HEK293 (cell line): ENCODE measurements at regions not wholly inside any gene's neighbourhood (a gene's known extent, or its start where the extent isn't known, plus 50 kb on each side); places are given as distances from the start of the nearest gene placed in this dataset.

ENCODE experiments used
- CTCF ChIA-PET: fragments of 350-600 bp; formaldehyde crosslinking; extraction: SDS; loops from one replicate; lab custom pipeline; 2021; ENCODE audit warnings: antibody characterized with exemption; lab: Yijun Ruan, JAX
- POLR2A ChIA-PET: fragments of 300-600 bp; formaldehyde crosslinking; extraction: SDS; loops from one replicate; lab custom pipeline; 2020; ENCODE audit warnings: antibody characterized with exemption, inconsistent platforms; lab: Yijun Ruan, JAX
- H3K27ac ChIP-seq: fragments of 200-500 bp; sonication (Bioruptor generic); 2 replicates; pipeline ENCODE4 v1.5.1; 2014; ENCODE audit warnings: low read depth, low read length, control low read depth, inconsistent platforms; ENCODE audit errors: extremely low read depth
- H3K36me3 ChIP-seq, 2 experiments: fragments of 200-500 bp in 1 of 2; sonication (Bioruptor generic) in 1 of 2; 1 replicate in 1 of 2; 2 replicates in 1 of 2; pipeline ENCODE4 v1.5.1; 2014 to 2017; ENCODE audit warnings: inconsistent platforms in 2 of 2, low read length in 2 of 2; ENCODE audit not compliant: control insufficient read depth in 2 of 2, insufficient read depth in 1 of 2
- H3K4me1 ChIP-seq: fragments of 200-500 bp; sonication (Bioruptor generic); 2 replicates; pipeline ENCODE4 v1.5.1; 2014; ENCODE audit warnings: mild to moderate bottlenecking, low read length, inconsistent platforms; ENCODE audit not compliant: control insufficient read depth, insufficient read depth
- H3K4me3 ChIP-seq: 2 replicates; pipeline ENCODE4 v1.5.1; 2011; ENCODE audit warnings: low read depth, mild to moderate bottlenecking, control low read depth, low read length, moderate library complexity
- H3K9me3 ChIP-seq: fragments of 200-500 bp; sonication (Bioruptor generic); 2 replicates; pipeline ENCODE4 v1.5.1; 2014; ENCODE audit warnings: low read depth, low read length, inconsistent platforms; ENCODE audit not compliant: control insufficient read depth, insufficient read depth
- MYNN ChIP-seq: fragments of 450-650 bp; formaldehyde crosslinking; IDR thresholded peaks from 2 replicates; pipeline ENCODE4 v1.5.1; 2016; ENCODE audit warnings: missing biosample characterization, missing genetic modification characterization, borderline replicate concordance
- OSR2 ChIP-seq: fragments of 450-650 bp; formaldehyde crosslinking; IDR thresholded peaks from 2 replicates; pipeline ENCODE4 v1.5.1; 2016; ENCODE audit warnings: missing biosample characterization, missing genetic modification characterization
- SCRT2 ChIP-seq: fragments of 450-650 bp; formaldehyde crosslinking; IDR thresholded peaks from 2 replicates; pipeline ENCODE4 v1.5.1; 2016; ENCODE audit warnings: missing biosample characterization, missing genetic modification characterization
- SP3 ChIP-seq: fragments of 450-650 bp; formaldehyde crosslinking; IDR thresholded peaks from 2 replicates; pipeline ENCODE4 v1.5.1; 2016; ENCODE audit warnings: missing biosample characterization, missing genetic modification characterization
- TSHZ1 ChIP-seq: fragments of 450-650 bp; formaldehyde crosslinking; IDR thresholded peaks from 2 replicates; pipeline ENCODE4 v1.5.1; 2016; ENCODE audit warnings: missing biosample characterization, missing genetic modification characterization, borderline replicate concordance
- ZFHX2 ChIP-seq: fragments of 450-650 bp; formaldehyde crosslinking; conservative IDR thresholded peaks from 2 replicates; pipeline ENCODE4 v1.5.1; 2016; ENCODE audit warnings: missing biosample characterization, missing genetic modification characterization
- ZIC2 ChIP-seq: fragments of 450-650 bp; formaldehyde crosslinking; IDR thresholded peaks from 2 replicates; pipeline ENCODE4 v1.5.1; 2016; ENCODE audit warnings: missing biosample characterization, missing genetic modification characterization
- ZNF10 ChIP-seq: fragments of 450-650 bp; formaldehyde crosslinking; IDR thresholded peaks from 2 replicates; pipeline ENCODE4 v1.5.1; 2017; ENCODE audit warnings: missing biosample characterization, missing genetic modification characterization
- ZNF140 ChIP-seq: fragments of 450-650 bp; formaldehyde crosslinking; IDR thresholded peaks from 2 replicates; pipeline ENCODE4 v1.5.1; 2016; ENCODE audit warnings: missing biosample characterization, missing genetic modification characterization
- ZNF146 ChIP-seq: fragments of 450-650 bp; formaldehyde crosslinking; IDR thresholded peaks from 2 replicates; pipeline ENCODE4 v1.5.1; 2016; ENCODE audit warnings: missing biosample characterization, missing genetic modification characterization
- ZNF148 ChIP-seq: fragments of 450-650 bp; formaldehyde crosslinking; IDR thresholded peaks from 2 replicates; pipeline ENCODE4 v1.5.0; 2017; ENCODE audit warnings: missing biosample characterization, missing genetic modification characterization, borderline replicate concordance
- ZNF169 ChIP-seq: fragments of 450-650 bp; formaldehyde crosslinking; IDR thresholded peaks from 2 replicates; pipeline ENCODE4 v1.5.1; 2016; ENCODE audit warnings: missing biosample characterization, missing genetic modification characterization
- ZNF19 ChIP-seq: fragments of 450-650 bp; formaldehyde crosslinking; IDR thresholded peaks from 2 replicates; pipeline ENCODE4; 2016; ENCODE audit warnings: missing biosample characterization, missing genetic modification characterization, low read depth
- ZNF214 ChIP-seq: fragments of 450-650 bp; formaldehyde crosslinking; IDR thresholded peaks from 2 replicates; pipeline ENCODE4 v1.5.1; 2017; ENCODE audit warnings: missing biosample characterization, mild to moderate bottlenecking, missing genetic modification characterization, borderline replicate concordance
- ZNF350 ChIP-seq: fragments of 450-650 bp; formaldehyde crosslinking; IDR thresholded peaks from 2 replicates; pipeline ENCODE4 v1.5.0; 2017; ENCODE audit warnings: missing biosample characterization, mild to moderate bottlenecking, missing genetic modification characterization
- ZNF658 ChIP-seq: fragments of 450-650 bp; formaldehyde crosslinking; IDR thresholded peaks from 2 replicates; pipeline ENCODE4; 2016; ENCODE audit warnings: missing biosample characterization, missing genetic modification characterization
- ZNF692 ChIP-seq: fragments of 450-650 bp; formaldehyde crosslinking; IDR thresholded peaks from 2 replicates; pipeline ENCODE4 v1.5.1; 2016; ENCODE audit warnings: missing biosample characterization, missing genetic modification characterization

GRCh38 chr6:76892542-76892941 lies 570.7 kb downstream of the HTR1B start:
- ChIA-PET CTCF (no interaction called here), POLR2A (no interaction called here)
- Histone ChIP-seq H3K36me3 (no peaks in the 10 kb centered on the region), H3K4me1 (no peaks in the 10 kb centered on the region), H3K9me3 (no peaks in the 10 kb centered on the region), H3K4me3 (no peak overlapping the region)
- TF ChIP-seq ZNF350 (tag by site-specific recombination), result no peak
- no peak for TF ChIP-seq ZIC2
- TF ChIP-seq ZNF692 (tag by site-specific recombination), result no peak
- TF ChIP-seq ZNF169, result no peak
- no peak for TF ChIP-seq ZNF148 (tag by site-specific recombination)
- TF ChIP-seq OSR2 (tag by site-specific recombination), result no peak
- TF ChIP-seq ZNF658 (tag by site-specific recombination), result no peak
- TF ChIP-seq ZNF214, result no peak
- TF ChIP-seq SP3 (tag by site-specific recombination), result no peak
- TF ChIP-seq TSHZ1 (tag by site-specific recombination), result no peak
- no peak for TF ChIP-seq ZNF146 (tag by site-specific recombination)
- no peak for TF ChIP-seq ZNF140 (tag by site-specific recombination)
- no peak for TF ChIP-seq ZFHX2 (tag by site-specific recombination)
- TF ChIP-seq ZNF10 (tag by site-specific recombination), result no peak
- no peak for TF ChIP-seq ZNF19 (tag by site-specific recombination)
- TF ChIP-seq, all 188 proteins: peak for 0
- H3K27ac ChIP-seq, result no peak overlapping the region

- no peaks in the 10 kb centered on the region for H3K9me3 ChIP-seq
- H3K36me3 ChIP-seq, result no peaks in the 10 kb centered on the region
- H3K4me3 ChIP-seq, result no peak overlapping the region
- POLR2A ChIA-PET, result no interaction called here
- CTCF ChIA-PET, result interaction anchor here (0.6 to 1.0 kb wide), 2 partner anchors 9 to 581 kb away, joined by 3 read pairs; no protein-coding TSS in a partner anchor
- no peaks in the 10 kb centered on the region for H3K4me1 ChIP-seq
- no peak overlapping the region for H3K27ac ChIP-seq
- no peak for TF ChIP-seq MYNN
- TF ChIP-seq ZNF146 (tag by site-specific recombination), result no peak
- no peak for TF ChIP-seq SCRT2 (tag by site-specific recombination)
These were observed 574.9 kb downstream of the HTR1B start for GRCh38 chr6:76888351-76888750.
